ENCODE measurements at regions not wholly inside any gene's neighbourhood (a gene's known extent, or its start where the extent isn't known, plus 50 kb on each side); places are given as distances from the start of the nearest gene placed in this dataset.
"Not testable (repeated sequence)": the region's sequence is repeated elsewhere in the genome, so short reads cannot be mapped to it uniquely, and the experiment has no call there.

- TF ChIP-seq, protein P1, sequence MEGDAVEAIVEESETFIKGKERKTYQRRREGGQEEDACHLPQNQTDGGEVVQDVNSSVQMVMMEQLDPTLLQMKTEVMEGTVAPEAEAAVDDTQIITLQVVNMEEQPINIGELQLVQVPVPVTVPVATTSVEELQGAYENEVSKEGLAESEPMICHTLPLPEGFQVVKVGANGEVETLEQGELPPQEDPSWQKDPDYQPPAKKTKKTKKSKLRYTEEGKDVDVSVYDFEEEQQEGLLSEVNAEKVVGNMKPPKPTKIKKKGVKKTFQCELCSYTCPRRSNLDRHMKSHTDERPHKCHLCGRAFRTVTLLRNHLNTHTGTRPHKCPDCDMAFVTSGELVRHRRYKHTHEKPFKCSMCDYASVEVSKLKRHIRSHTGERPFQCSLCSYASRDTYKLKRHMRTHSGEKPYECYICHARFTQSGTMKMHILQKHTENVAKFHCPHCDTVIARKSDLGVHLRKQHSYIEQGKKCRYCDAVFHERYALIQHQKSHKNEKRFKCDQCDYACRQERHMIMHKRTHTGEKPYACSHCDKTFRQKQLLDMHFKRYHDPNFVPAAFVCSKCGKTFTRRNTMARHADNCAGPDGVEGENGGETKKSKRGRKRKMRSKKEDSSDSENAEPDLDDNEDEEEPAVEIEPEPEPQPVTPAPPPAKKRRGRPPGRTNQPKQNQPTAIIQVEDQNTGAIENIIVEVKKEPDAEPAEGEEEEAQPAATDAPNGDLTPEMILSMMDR (IDR thresholded peaks at IDR 0.05; ENCODE audit: low read depth, low read length) = no peak
- no peak overlapping the region for H3K4me3 ChIP-seq (ENCODE audit: low read depth, low read length)
Measured at GRCh38 chr5:124000538-124000937, 488.6 kb downstream of the CSNK1G3 start.

- H3K4me3 ChIP-seq (ENCODE audit: low read depth, low read length) = no peak overlapping the region
- TF ChIP-seq, protein P1 (IDR thresholded peaks at IDR 0.05; ENCODE audit: low read depth, low read length) = no peak
Measured at GRCh38 chr5:123997462-123998215, 485.7 kb downstream of the CSNK1G3 start.

GRCh38 chr5:123997064-123997461 is 485.1 kb downstream of the CSNK1G3 start:
- no peak overlapping the region for H3K4me3 ChIP-seq (ENCODE audit: low read depth, low read length)
- TF ChIP-seq, protein P1 (IDR thresholded peaks at IDR 0.05; ENCODE audit: low read depth, low read length) = no peak

DNA sequence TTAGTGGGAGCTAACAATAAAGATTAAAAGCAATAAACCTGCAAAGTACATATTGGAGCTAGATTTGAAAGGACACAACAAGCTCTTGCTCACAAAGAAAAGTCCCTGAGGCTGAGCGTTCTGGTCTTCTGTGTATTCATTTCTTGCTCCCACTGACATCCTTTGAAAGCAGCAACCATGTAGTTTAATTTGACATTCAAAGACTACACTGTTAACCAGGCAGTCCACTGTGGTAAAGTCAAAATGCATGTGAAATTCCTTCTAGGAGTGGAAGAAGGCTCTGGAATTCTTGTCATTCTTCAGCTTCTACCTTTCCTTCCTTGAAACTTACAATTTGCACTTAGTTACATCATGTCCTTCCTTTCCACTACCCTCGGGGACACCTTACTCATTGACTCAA is 480.7 kb downstream of the CSNK1G3 start:
- TF ChIP-seq, protein P1 (IDR thresholded peaks at IDR 0.05; ENCODE audit: low read depth, low read length) = no peak
- no peak overlapping the region for H3K4me3 ChIP-seq (ENCODE audit: low read depth, low read length)

DNA sequence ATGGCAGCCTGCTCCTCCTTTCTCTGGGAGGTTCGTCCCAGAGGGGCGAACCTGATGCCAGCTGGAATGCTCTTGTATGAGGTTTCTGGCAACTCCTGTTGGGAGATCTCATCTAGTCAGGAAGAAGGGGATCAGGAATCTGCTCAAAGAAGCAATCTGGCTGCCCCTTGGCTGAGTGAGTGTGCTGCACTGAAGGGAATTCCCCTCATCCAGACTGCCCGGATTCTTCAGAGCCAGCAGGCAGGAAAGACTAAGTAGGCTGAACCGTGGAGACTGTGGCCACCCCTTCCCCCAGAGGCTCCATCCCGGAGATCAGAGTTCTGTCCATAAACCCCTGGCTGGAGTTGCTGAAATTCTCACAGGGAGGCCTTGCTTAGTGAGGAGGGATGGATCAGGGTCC is 476.0 kb downstream of the CSNK1G3 start:
- no peak overlapping the region for H3K4me3 ChIP-seq (ENCODE audit: low read depth, low read length)

GRCh38 chr5:123976379-123977033 is 464.5 kb downstream of the CSNK1G3 start:
- H3K4me3 ChIP-seq (ENCODE audit: low read depth, low read length) = no peak overlapping the region
- TF ChIP-seq, protein P1 (IDR thresholded peaks at IDR 0.05; ENCODE audit: low read depth, low read length) = no peak

More for the DNA sequence above, 476.0 kb downstream of the CSNK1G3 start:
- TF ChIP-seq, protein P1 (IDR thresholded peaks at IDR 0.05; ENCODE audit: low read depth, low read length) = no peak

DNA sequence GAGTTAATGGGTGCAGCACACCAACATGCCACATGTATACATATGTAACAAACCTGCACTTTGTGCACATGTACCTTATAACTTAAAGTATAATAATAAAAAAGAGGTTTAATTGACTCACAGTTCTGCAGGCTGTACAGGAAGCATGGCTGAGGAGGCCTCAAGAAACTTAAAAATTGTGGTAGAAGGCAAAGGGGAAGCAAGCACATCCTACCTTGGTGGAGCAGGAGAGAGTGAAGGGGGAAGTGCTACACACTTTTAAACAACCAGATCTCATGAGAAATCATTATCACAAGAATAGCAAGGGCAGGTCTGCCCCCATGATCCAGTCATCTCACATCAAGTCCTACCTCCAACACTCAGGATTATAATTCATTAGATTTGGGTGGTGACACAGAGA is 463.5 kb downstream of the CSNK1G3 start:
- not testable (repeated sequence) for H3K4me3 ChIP-seq (ENCODE audit: low read depth, low read length)

All from WI38 (cell line).